Left renal cortex interstitium (tissue), 4 donors: ENCODE measurements at regions not wholly inside any gene's neighbourhood (a gene's known extent, or its start where the extent isn't known, plus 50 kb on each side); places are given as distances from the start of the nearest gene placed in this dataset.
"Not testable (repeated sequence)": the region's sequence is repeated elsewhere in the genome, so short reads cannot be mapped to it uniquely, and the experiment has no call there.

Source experiments
- DNase-seq, 4 donors: peaks; one replicate each; pipeline ENCODE4 v3.0.0-alpha.2; 2013; ENCODE audit warnings: low read depth in 4 of 4, low spot score in 2 of 4, missing footprints in 1 of 4

DNA sequence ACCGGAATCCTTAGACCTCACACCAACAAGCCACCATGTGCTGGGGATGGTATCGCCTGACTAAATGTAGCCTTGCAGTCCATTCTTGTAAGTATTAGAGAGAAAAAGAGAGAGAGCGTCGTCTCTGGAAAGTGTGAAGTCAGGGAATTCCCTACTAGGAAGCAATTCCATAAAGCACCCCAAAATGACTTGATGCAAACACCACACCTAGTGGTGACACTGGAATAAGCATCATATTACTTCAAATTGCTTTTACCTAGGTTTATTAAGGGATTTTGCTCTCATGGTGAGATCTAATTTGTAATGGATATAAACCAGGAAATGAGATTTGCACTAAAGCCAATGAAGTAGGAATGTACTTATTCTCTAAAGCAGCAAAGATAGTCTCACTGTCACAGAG lies 111.4 kb upstream of the METTL9 start:
- DNase-seq: not testable (repeated sequence)

DNA sequence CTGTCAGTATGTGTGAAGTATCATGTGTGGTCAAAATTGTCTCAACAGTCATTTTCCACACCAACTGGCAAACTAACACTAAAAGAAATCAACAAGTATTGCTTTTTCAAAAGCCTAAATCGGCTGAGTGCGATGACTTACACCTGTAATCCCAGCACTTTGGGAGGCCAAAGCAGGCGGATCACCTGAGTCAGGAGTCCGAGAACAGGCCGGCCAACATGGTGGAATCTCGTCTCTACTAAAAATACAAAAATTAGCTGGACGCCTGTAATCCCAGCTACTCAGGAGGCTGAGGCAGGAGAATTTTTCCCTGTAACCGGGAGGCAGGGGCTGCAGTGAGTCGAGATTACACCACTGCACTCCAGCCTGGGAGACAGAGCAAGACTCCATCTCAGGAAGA lies 100.3 kb upstream of the METTL9 start:
- DNase-seq: not testable (repeated sequence)

DNA sequence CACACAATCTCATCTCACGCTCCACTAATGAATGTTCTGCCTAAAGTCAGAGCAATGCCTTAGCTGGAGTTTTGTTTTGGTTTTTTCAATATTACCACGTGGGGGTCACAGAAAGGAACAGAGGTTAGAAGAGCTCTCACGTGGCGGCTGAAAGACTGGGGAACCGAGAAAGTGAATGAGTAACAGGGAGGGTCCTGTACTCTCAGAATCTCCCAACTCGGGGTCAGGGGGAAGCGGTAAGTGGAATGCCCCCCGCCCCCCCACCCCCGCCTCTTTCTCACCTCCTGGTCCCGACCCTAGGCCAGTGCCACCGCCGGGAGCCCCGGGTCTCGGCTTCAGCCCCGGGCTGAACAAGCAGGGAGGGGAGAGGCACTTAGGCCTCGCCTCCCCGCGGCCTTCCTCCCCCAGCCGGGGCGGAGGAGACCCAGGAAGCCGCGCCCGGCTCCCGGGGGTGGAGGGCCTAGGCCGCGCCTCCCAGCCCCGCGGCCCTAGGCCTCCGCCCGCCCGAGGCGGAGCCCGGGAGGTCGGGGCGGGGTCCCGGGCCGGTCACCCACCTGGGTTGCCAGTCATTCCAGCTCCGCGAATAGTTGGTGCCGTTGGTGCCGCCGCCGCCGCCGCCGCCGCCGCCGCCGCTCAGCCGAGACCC lies 98.0 kb upstream of the METTL9 start:
- not testable (repeated sequence) for DNase-seq

DNA sequence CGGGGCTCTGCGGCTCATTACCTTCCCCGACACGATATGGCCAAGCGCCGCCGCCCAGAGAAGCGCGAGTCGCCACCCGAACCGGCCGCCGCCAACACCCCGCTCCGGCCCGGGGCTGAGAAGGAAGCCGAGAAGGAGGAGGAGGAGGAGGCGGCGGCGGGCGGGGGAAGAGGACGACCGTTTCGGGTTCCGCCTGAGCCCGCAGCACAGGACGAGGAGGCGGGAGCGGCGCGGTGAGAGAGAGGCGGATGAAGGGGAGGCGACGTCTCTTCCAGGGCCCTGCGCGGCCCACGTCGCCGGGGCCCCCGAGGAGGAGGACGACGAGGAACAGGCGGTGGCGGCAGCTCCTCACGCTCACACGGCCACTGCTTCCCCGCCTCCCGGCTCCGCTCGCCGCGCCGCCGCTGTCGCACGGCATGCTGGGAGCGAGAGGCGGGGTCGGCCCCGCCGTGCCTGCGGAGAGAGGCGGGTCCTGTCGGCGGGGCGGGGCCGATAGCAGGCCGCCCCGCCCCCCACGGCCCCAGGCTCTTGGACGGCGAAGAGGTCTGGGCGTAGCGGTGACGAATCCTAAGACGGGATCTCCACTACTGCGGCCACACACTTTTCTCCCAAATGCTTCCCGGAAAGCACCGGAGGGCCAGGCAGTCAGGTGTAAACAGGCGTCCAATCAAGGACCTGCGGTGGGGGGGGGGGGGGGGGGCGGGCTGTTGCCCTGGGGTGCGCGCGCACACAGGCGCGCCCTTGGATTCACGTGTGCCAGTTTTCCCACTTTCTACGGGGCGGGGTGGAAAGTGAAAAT lies 97.3 kb upstream of the METTL9 start:
- peak; percentile 56 to 84 (median 80) for DNase-seq

DNA sequence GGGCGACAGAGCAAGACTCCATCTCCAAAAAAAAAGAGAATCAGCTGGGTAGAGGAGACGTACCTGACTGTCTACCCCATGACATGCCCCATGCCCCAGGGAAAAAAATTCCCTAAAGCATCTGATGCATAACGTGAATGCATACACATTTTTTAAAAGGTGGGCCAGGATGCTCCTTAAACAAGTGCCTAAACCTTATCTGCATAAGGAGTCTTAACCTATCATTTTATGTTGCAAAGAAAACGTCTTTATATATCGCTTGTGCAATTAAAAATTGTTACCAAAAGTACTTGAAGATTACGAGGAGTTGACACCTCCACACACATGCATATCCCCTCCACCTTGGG lies 95.8 kb upstream of the METTL9 start:
- not testable (repeated sequence) for DNase-seq

DNA sequence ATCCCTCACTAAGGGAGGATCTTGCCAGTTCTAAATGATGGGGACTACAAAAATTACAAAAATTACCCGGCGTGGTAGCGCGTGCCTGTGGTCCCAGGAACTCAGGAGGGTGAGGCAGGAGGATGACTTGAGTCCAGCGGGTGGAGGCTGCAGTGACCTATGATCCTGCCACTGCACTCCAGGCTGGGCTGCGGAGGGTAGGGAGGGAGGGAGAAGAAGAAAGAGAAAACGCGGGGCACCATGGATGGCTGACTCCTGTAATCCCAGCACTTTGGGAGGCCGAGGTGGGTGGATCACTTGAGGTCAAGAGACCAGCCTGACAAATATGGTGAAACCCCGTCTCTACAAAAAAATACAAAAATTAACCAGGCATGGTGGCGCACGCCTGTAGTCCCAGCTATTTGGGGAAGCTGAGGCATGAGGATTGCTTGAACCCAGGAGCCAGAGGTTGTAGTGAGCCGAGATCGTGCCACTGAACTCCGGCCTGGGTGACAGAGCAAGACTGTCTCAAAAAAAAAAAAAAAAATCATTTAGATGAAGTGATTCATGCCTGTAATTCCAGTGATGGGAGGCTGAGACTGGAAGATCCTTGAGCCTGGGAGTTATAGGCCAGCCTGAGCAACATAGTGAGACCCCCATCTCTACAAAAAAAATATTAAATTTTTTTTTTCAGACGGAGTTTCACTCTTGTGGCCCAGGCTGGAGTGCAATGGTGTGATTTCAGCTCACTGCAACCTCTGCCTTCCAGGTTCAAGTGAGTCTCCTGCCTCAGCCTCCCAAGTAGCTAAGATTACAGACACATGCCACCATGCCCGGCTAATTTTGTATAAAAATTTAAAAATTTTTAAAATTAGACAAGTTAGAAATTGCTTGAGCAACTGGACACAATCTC lies 95.2 kb upstream of the METTL9 start:
- not testable (repeated sequence) for DNase-seq

DNA sequence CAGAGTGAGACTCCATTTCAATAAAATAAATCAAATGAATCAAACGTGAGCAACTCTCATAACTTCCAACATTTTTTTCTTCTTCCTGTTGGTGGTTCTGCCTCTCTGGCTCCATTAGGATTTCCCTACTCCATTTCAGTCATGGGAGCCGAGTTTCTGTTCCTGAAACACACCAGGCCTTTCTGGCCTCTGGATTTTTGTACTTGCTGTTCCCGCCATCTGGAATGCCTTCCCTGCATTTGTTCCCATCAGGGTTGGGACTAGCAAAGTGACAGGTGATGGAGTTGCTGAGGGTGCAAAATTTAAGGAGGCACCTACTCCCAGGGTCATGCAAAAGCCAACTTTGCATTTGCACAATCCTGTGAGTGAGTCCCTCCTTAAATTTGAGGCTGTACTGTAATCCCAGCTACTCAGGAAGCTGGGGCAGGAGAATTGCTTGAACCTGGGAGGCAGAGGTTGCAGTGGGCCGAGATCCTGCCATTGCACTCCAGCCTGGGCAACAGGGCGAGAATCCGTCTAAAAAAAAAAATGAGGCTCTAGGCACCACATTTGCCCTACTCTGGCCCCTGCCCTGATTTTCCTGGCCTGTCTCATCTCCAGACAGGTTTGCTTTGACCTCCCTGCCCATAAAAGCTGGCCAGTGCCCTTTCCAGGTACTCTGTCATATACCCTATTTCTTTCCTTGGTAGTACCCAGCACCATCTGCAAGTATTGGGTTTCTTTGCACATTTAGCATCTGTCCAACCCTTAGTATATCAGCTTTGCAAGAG lies 93.4 kb upstream of the METTL9 start:
- DNase-seq: not testable (repeated sequence)

DNA sequence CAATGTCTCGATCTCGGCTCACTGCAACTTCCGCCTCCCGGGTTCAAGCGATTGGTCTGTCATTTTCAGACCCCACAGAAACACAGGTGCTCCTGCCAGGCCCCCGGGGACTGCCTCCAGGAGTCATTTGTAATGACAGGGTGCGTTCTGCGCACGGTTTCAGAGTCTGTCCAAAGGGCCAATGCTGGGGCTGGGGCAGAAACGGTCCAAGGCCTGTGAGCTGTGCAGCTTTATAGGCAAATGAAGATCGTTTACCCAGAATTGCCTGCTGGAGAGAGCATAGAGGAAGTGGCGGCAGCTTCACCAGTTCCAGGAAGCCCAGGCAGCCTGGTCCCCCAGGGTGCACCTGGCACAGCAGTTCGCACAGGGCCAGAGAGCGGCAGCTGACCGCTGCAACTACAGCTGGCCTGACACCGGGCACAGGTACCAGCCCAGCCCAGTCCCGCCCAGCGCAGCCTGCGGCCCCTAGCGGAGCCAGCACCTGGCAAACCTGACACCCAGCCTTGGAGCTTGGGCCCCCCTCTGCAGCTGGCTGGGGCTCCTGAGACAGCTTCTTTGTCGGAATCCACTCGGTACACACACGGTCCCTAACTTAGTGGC lies 92.4 kb upstream of the METTL9 start:
- DNase-seq: not testable (repeated sequence)

DNA sequence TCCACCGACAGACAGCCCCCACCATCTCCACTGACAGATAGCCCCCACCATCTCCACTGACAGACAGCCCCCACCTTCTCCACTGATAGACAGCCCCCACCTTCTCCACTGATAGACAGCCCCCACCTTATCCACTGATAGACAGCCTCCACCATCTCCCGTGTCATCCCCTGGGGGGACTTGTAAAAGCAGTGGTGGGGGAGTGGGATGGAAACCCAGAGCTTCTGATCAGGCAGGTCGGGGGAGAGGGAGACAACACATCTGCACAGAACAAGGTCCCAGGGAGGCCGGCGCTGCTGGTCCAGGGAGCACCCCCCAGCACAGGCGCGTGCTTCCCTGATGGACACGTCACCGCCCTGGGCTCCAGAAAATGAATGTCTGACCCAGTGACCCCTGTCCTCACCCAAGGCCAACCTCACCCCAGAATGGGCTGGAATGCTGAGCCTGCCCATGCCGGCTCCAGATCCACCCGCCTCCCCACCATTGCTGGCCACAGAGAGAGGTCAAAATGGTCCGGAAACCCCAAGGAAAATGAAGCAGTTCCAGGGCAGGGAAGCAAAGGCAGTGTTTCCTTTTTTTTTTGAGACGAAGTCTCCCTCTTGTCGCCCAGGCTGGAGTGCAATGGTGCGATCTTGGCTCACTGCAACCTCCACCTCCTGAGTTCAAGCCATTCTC lies 91.6 kb upstream of the METTL9 start:
- DNase-seq: not testable (repeated sequence)

DNA sequence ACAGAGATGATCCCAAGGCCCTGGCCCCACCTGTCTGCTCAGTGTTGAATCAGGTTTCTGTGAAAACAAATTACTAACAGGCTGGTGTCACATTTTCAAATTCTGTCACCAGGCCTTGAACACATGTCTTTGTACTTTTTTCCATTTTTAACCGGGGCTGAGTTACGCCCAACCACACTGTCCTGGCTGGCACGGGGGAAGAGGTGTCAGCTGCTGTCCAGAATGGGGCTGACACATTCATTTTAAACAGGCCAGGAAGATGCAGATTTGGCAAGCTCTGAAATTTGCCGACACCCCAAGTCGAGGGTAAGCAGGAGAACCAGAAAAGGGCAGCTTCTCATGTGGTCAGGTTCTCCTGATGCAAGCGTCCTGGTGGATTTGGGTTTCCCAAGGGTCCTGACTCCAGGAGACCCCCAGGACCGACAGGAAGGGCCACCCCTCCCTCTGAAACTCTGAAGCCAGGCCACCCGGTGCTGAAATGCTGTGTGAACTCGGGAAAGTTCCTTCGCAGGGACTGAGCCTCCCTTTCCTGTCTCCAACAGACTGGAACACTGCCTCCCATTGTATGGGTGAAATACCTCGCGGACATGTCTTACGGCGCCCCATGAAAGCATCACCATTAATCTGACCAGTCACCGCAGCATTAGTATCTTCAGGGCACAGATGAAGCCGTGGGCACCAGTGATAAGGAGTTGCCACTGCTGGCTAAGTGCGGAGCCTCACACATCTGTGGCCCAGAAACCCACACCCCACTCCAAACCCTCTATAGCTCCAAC lies 90.5 kb upstream of the METTL9 start:
- not testable (repeated sequence) for DNase-seq

DNA sequence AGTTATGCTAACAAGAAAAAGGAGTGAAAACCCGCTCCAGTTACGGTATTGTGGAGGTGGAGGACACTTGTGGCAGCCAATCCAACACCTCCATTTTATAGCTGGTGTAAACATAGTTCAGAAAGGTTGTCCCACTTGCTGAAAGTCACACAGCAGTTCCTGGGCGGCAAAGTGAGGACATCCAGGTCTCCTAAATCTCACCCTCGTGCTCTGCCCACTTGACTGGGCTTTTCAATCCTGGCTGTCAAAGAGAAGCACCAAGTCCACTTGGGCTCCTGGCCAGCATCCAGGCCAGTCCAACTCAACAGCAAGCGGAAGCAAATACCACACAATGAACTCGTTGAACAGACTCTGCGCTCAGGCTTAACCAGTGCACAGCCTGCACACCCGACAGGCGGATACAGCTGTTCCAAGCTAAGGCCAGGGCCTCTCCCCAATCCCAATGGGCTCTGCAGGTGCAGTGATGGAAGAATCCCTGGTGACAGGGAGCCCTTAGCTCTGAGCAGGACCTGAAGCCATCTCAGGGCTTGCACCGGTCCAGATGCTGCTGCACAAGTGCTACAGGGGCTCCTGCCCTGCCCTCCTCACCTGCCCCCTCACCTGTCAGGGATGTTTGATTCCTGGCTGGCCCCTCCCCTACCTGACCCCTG lies 89.8 kb upstream of the METTL9 start:
- DNase-seq: not testable (repeated sequence)

DNA sequence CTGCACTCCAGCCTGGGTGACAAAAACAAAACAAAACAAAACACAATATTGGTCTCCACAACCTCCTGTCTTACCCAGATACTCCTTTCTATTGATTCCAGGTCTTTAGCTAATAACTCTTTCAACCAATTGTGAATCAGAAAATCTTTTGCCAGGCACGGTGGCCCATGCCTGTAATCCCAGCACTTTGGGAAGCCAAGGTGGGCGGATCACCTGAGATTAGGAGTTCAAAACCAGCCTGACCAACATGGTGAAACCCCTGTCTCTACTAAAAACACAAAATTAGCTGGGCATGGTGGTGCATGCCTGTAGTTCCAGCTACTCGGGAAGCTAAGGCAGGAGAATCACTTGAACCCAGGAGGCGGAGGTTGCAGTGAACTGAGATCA lies 88.5 kb upstream of the METTL9 start:
- DNase-seq: not testable (repeated sequence)

DNA sequence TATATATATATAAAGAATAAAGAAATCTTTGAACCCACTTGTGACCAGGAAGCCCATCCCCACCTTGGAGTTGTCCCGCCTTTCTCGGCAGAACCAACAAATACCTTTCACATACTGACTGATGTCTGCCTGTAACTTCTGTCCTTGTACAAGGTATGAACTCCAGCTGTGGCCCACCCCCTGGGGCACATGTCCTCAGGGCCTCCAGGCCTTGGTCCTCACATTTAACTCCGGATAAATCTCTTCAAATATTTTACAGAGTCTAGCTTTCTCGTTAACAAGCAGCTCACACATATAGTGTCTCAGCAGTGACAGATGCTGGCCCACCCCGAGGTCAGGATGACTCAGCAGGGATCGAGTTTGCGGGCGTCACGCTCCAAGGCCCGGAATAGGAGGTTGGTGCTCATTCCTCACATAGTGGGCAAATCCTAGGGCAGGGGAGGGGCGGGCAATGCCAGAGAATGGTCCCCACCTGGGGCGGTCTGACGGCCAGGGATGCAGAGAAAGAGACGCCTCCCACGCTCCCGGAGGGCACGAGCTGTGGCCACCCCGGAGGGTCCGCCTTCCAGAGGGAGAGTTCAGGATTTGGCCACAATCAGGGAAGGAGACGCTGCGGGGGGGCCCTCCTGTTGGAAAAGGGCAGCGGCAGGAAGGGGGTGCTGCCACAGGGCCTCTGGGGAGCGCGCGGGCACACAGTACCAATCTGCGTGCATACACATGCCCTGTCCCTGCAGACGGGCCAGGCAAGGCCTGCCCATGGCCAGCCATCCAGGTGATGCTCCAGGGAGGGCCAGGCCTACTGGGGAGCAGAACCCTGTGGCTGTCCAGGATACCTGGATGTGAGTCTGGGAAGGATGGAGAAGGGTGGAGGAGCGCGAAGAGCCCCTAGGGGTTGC lies 87.8 kb upstream of the METTL9 start:
- peak in 1 of 4 donors; percentile 29 for DNase-seq

DNA sequence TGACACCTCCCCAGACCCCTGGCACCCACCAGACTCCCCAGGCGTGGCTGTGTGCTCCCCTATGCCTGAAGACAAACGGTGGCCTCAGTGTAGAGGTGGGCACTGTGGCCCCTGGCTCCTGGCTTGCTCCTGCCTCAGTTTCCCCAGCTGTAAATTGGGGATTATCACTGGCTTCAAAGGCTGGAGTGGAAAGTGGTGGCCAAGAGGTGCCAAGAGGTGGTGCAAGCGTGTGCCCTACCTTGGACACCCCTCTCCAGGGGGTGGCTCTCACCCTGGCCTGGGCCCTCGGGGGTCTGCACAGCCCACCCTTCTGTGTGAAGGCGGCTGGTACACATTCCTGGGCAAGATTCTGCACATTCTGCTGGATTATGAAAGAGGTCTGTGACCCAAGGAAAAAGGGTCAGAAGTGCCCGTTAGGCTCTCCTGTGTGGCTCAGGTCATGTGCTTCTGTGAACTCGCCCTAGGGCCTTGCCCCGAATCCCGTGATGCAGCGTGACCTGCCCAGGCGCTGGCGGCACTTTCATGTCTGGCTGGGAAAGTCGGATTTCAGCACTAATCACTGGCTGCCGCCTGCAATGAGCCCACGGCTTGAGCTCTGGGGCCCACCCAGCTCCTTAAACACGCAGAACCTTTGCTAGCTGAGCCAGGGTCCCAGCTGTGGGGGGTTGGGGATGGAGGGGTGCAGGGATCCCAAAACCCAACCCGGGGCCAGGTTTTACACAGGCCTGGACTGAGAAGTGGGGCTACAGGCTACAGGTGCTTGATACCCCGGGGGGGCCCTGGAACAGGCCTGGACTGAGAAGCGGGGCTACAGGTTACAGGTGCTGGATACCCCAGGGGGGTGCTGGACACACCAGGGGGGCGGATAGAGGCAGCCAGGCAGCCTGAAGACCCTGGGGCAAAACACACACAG lies 86.8 kb upstream of the METTL9 start:
- not testable (repeated sequence) for DNase-seq

DNA sequence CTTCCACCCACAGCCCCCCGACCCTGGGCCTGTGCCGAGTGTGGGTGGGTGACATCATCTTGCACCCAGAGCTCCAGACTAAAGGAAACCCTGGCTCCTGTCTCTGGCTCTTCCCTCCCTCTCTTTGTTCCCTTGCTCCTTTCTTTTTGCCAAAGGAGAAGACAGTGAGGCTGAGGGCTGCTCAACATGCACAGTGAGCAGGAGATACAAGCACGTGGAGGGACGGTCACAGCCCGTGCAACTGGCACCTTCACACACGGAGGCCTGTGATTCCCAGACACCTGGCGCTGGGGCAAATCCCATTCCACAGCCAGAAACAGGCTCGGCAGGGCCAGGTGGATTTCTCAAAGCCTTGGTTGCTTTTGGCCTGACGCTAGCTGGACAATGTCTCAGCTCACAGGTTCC lies 86.0 kb upstream of the METTL9 start:
- DNase-seq: not testable (repeated sequence)

DNA sequence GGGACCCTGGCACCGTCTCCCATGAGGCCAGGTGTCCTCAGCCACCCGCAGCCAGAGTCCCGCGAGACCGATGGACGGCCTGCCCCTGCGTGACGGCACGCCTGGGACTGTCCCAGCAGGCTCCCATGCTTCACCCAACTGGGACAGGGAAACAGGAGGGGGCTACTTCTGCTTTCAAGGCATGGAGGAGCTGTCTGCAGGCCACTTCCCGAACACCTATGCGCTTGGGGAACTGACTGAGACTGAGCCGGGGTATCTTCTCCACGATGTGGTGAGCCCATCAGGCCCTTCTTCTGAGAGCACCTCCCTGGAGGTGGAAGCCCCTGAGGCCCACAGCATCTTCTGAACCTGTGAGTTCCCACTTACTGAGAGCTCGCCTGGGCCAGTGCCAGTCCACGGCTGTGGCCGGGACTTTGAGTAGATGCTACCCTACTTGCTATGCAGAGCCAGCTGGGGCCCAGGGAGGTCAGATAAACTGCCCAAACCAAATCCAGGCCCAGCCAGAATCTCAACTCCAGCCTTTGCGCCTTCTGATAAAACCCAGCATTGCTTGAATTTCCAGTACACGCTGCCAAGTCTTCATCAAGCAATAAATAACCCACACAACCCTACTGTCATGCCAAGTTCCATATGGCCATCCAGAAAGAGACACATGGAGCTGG lies 85.4 kb upstream of the METTL9 start:
- DNase-seq: not testable (repeated sequence)
